ENCODE measurements at regions not wholly inside any gene's neighbourhood (a gene's known extent, or its start where the extent isn't known, plus 50 kb on each side); places are given as distances from the start of the nearest gene placed in this dataset.

DNA sequence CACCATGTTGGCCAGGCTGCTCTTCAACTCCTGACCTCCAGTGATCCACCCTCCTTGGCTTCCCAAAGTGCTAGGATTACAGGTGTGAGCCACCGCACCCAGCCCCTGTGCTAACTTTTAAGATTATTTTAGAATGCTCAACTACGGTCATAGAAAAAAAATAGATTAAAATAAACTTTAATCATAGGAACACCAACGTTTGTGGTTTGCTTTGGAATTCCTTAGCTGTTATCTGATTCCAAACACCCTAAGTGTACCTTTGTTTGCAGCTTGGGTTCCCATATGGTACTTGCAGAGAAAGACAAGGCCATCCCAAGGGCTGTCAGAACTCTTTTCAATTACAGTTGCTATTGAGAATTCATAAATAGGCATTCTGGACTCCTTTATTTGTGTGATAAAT is 90.1 kb upstream of the EFHC2 start:
- Histone ChIP-seq H3K36me3 (ENCODE audit: insufficient read depth, low read length) (no peaks in the 10 kb centered on the region), H3K27me3 (ENCODE audit: insufficient read depth, low read length, poor library complexity, severe bottlenecking) (no peaks in the 10 kb centered on the region), H3K27ac (ENCODE audit: low read depth, low read length) (no peak overlapping the region), H3K9me3 (ENCODE audit: low read length) (no peaks in the 10 kb centered on the region), H3K4me3 (ENCODE audit: low read length) (no peak overlapping the region), H3K4me1 (ENCODE audit: insufficient read depth, low read length) (no peaks in the 10 kb centered on the region)
- Mint-ChIP-seq H3K27ac (no peak overlapping the region), H3K27me3 (peaks cover 0 to 6% of the 10 kb centered on the region in 2 donors), H3K36me3 (peaks cover 0 to 15% (median 0%) of the 10 kb centered on the region in 3 donors), H3K4me1 (no peaks in the 10 kb centered on the region), H3K9me3 (no peaks in the 10 kb centered on the region), H3K4me3 (no peak overlapping the region)
- ChIA-PET POLR2A (no interaction called here), CTCF (no interaction called here)
- no peak for DNase-seq

DNA sequence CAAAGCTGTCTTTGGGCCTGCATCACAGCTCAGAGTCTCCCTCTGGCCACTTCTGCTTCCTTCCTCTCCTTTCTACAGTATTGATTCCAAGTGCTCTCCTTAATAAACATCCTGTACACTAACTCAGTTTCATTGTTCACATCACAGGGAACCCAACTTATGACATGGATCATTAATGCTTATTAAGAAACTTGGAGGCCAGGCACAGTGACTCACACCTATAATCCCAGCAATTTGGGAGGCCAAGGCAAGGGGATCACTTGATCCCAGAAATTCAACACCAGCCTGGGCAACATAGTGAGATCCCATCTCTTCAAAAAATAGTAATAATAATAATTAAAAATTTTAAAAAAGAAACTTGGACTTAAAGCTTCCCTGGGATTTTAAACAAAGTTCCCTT is 89.2 kb upstream of the EFHC2 start:
- Histone ChIP-seq H3K36me3 (ENCODE audit: insufficient read depth, low read length) (no peaks in the 10 kb centered on the region), H3K9me3 (ENCODE audit: low read length) (no peaks in the 10 kb centered on the region), H3K4me1 (ENCODE audit: insufficient read depth, low read length) (no peaks in the 10 kb centered on the region), H3K27me3 (ENCODE audit: insufficient read depth, low read length, poor library complexity, severe bottlenecking) (no peaks in the 10 kb centered on the region), H3K4me3 (ENCODE audit: low read length) (no peak overlapping the region), H3K27ac (ENCODE audit: low read depth, low read length) (no peak overlapping the region)
- Mint-ChIP-seq H3K36me3 (peaks cover 0 to 15% (median 0%) of the 10 kb centered on the region in 3 donors), H3K4me1 (no peaks in the 10 kb centered on the region), H3K27me3 (peaks cover 0 to 6% of the 10 kb centered on the region in 2 donors), H3K9me3 (no peaks in the 10 kb centered on the region), H3K4me3 (no peak overlapping the region), H3K27ac (no peak overlapping the region)
- POLR2A ChIA-PET: no interaction called here
- no peak for DNase-seq
- CTCF ChIA-PET: no interaction called here

DNA sequence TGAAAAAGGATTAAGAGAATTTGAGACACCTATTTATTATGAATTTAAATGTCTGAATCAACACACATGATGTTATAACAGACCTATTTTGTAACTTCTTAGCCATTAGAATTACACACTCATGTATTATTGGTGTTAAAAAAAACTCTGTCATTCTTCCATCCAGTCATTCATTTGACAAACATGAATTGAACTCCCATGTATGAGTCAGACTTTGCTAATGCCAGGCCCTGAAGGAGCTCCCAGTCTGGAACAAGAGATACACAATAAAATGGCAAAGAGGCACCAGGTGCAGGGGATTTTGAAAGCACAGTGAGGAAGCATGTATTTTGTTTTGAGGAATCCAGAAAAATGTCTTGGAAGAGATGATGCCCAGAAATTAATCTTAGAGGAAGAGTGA is 87.7 kb upstream of the EFHC2 start:
- no peak overlapping the region for H3K4me3 Mint-ChIP-seq
- H3K27me3 Mint-ChIP-seq: peaks cover 0 to 6% of the 10 kb centered on the region in 2 donors
- Histone ChIP-seq H3K27ac (ENCODE audit: low read depth, low read length) (no peak overlapping the region), H3K9me3 (ENCODE audit: low read length) (no peaks in the 10 kb centered on the region), H3K4me3 (ENCODE audit: low read length) (no peak overlapping the region), H3K27me3 (ENCODE audit: insufficient read depth, low read length, poor library complexity, severe bottlenecking) (no peaks in the 10 kb centered on the region), H3K4me1 (ENCODE audit: insufficient read depth, low read length) (no peaks in the 10 kb centered on the region), H3K36me3 (ENCODE audit: insufficient read depth, low read length) (no peaks in the 10 kb centered on the region)
- H3K9me3 Mint-ChIP-seq: no peaks in the 10 kb centered on the region
- peaks cover 0 to 9% (median 0%) of the 10 kb centered on the region in 3 donors for H3K36me3 Mint-ChIP-seq
- ChIA-PET CTCF (no interaction called here), POLR2A (no interaction called here)
- no peak for DNase-seq
- H3K27ac Mint-ChIP-seq: peak overlapping the region in 1 of 8 donors; percentile 30
- H3K4me1 Mint-ChIP-seq: no peaks in the 10 kb centered on the region

DNA sequence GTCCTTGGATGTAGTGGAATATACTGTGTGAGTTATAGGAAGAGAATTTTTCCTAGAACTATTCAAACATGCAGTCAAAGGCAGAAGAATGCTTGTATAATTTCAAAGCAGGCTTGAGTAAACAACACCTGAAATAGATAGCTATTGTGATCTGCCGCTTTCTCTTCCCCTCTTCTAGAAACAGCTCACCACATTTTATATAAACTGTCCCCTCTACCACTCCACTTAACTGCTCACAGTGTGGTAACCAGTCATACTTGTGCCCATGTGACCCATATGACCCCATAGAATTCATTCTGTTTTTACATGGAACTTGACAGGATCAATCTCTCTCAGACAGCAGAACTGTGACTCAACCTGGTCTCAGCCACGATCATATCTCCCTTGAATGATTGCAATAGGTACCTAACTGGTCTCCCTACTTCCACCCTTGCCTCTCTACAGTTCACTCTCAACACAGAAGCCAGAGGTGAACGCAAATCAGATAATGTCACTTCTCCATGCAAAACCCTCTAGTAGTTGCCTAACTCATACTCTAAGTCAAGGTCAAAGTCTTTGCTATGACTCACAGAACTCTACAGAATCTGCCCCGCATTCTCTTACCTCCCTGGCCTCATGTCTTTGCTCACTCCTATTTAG is 85.6 kb upstream of the EFHC2 start:
- Mint-ChIP-seq H3K27me3 (peaks cover 5 to 6% of the 10 kb centered on the region in 2 donors), H3K36me3 (peaks cover 0 to 6% (median 0%) of the 10 kb centered on the region in 3 donors), H3K27ac (no peak overlapping the region), H3K9me3 (no peaks in the 10 kb centered on the region), H3K4me3 (no peak overlapping the region), H3K4me1 (no peaks in the 10 kb centered on the region)
- Histone ChIP-seq H3K27ac (ENCODE audit: low read depth, low read length) (no peak overlapping the region), H3K4me3 (ENCODE audit: low read length) (no peak overlapping the region), H3K9me3 (ENCODE audit: low read length) (no peaks in the 10 kb centered on the region), H3K27me3 (ENCODE audit: insufficient read depth, low read length, poor library complexity, severe bottlenecking) (no peaks in the 10 kb centered on the region), H3K4me1 (ENCODE audit: insufficient read depth, low read length) (no peaks in the 10 kb centered on the region), H3K36me3 (ENCODE audit: insufficient read depth, low read length) (no peaks in the 10 kb centered on the region)
- DNase-seq: no peak
- CTCF ChIA-PET: no interaction called here
- POLR2A ChIA-PET: no interaction called here

DNA sequence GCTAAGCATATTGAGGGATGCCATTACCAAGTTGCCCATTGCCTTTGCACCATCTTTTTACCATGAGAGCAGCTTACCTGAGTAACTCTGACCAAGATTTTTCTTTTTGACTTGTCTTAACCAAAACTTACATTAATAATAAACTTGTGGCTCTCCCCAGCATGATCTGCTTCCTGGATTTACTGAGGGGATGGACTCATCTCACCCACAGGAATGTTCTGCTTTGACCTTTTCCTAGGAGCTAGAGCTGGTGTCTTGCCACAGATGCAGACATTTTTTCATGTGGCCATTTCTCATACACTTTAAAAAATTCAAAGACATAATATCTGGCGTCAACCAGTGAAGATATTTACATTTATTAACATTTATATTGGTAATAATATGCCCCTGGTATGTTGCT is 79.2 kb upstream of the EFHC2 start:
- no peaks in the 10 kb centered on the region for H3K9me3 ChIP-seq (ENCODE audit: low read length)
- H3K27me3 Mint-ChIP-seq: peaks cover 12% of the 10 kb centered on the region in 2 donors
- no peak overlapping the region for H3K4me3 ChIP-seq (ENCODE audit: low read length)
- no peaks in the 10 kb centered on the region for H3K4me1 Mint-ChIP-seq
- ChIA-PET CTCF (no interaction called here), POLR2A (no interaction called here)
- no peaks in the 10 kb centered on the region for H3K27me3 ChIP-seq (ENCODE audit: insufficient read depth, low read length, poor library complexity, severe bottlenecking)
- no peak overlapping the region for H3K27ac ChIP-seq (ENCODE audit: low read depth, low read length)
- H3K9me3 Mint-ChIP-seq: peaks cover 0 to 2% (median 0%) of the 10 kb centered on the region in 5 donors
- H3K36me3 Mint-ChIP-seq: no peaks in the 10 kb centered on the region
- H3K27ac Mint-ChIP-seq: no peak overlapping the region
- DNase-seq: no peak
- H3K36me3 ChIP-seq (ENCODE audit: insufficient read depth, low read length): no peaks in the 10 kb centered on the region
- no peak overlapping the region for H3K4me3 Mint-ChIP-seq
- H3K4me1 ChIP-seq (ENCODE audit: insufficient read depth, low read length): no peaks in the 10 kb centered on the region

DNA sequence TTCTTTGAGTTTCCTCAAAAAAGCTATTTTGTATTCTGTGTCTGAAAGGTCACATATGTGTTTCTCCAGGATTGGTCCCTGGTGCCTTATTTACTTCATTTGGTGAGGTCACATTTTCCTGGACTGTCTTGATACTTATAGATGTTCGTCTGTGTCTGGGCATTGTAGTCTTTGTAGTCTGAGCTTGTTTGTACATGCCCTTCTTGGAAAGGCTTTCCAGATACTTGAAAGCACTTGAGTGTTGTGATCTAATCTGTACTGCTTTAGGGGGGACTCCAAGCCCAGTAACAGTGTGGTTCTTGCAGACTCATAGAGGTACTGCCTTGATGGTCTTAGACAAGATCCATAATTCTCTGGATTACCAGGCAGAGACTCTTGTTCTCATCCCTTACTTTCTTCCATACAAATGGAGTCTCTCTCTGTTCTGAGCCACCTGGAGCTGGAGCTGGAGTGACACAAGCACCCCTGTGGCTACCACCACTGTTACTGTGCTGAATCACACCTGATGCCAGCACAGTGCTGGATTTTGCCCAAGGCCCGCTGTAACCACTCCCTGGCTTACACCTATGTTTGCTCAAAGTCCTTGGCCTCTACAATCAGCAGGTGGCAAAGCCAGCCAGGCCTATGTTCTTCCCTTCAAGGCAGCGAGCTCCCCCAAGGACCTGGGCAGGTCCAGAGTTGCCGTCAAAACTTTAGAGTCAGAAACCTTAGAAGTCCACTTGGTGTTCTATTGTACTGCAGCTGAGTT is 72.3 kb upstream of the EFHC2 start:
- CTCF ChIA-PET: no interaction called here
- no peaks in the 10 kb centered on the region for H3K4me1 ChIP-seq (ENCODE audit: insufficient read depth, low read length)
- POLR2A ChIA-PET: no interaction called here
- no peak overlapping the region for H3K27ac ChIP-seq (ENCODE audit: low read depth, low read length)
- H3K27me3 ChIP-seq (ENCODE audit: insufficient read depth, low read length, poor library complexity, severe bottlenecking): no peaks in the 10 kb centered on the region
- no peaks in the 10 kb centered on the region for H3K36me3 ChIP-seq (ENCODE audit: insufficient read depth, low read length)
- no peaks in the 10 kb centered on the region for H3K9me3 ChIP-seq (ENCODE audit: low read length)
- no peaks in the 10 kb centered on the region for H3K4me1 Mint-ChIP-seq
- no peak overlapping the region for H3K27ac Mint-ChIP-seq
- no peak for DNase-seq
- H3K4me3 ChIP-seq (ENCODE audit: low read length): no peak overlapping the region
- peaks cover 0 to 2% (median 0%) of the 10 kb centered on the region in 5 donors for H3K9me3 Mint-ChIP-seq
- H3K27me3 Mint-ChIP-seq: peaks cover 13 to 14% of the 10 kb centered on the region in 2 donors
- H3K36me3 Mint-ChIP-seq: no peaks in the 10 kb centered on the region
- H3K4me3 Mint-ChIP-seq: no peak overlapping the region

DNA sequence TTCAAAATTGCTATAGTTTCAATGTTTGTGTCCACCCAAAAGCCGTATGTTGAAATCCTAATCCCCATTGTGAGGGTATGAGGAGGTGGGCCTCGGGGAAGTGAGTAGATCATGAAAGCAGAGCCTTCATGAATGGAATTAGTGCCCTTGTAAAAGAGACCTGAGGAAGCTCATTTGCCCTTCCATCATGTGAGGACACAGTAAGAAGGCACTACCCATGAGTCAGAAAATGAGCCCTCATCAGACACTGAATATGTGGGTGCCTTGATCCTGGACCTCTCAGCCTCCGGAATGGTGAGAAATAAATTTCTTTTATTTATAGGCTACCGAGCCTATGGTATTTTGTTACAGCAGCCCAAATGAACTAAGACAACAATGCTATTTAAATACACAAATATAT is 57.7 kb upstream of the EFHC2 start:
- H3K9me3 ChIP-seq (ENCODE audit: low read length): no peaks in the 10 kb centered on the region
- H3K4me3 ChIP-seq (ENCODE audit: low read length): no peak overlapping the region
- H3K27ac Mint-ChIP-seq: no peak overlapping the region
- peaks cover 0 to 4% of the 10 kb centered on the region in 2 donors for H3K27me3 Mint-ChIP-seq
- ChIA-PET POLR2A (no interaction called here), CTCF (no interaction called here)
- H3K9me3 Mint-ChIP-seq: peaks cover 0 to 2% (median 0%) of the 10 kb centered on the region in 5 donors
- no peak overlapping the region for H3K4me3 Mint-ChIP-seq
- no peak overlapping the region for H3K27ac ChIP-seq (ENCODE audit: low read depth, low read length)
- H3K36me3 Mint-ChIP-seq: no peaks in the 10 kb centered on the region
- no peaks in the 10 kb centered on the region for H3K4me1 ChIP-seq (ENCODE audit: insufficient read depth, low read length)
- no peaks in the 10 kb centered on the region for H3K27me3 ChIP-seq (ENCODE audit: insufficient read depth, low read length, poor library complexity, severe bottlenecking)
- no peak for DNase-seq
- no peaks in the 10 kb centered on the region for H3K4me1 Mint-ChIP-seq
- H3K36me3 ChIP-seq (ENCODE audit: insufficient read depth, low read length): no peaks in the 10 kb centered on the region

DNA sequence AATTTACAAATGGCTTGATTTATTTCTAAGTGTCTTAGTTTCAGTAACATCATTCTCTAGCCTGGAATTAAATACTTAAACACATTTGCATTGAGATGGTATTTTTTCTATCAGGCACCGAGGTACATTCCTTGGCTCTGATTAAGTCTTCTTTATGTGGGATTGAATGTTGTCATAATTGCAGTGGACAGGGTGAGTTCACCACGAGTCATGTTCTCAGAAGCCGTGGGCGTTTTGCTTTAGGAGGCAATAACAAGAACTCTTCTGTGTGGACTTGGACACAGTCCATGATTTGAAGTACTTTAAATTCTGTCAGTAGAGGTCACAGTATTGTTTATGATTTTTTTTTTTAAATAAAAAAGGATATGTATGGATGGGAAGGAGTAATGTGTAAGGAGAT is 57.1 kb upstream of the EFHC2 start:
- Histone ChIP-seq H3K27ac (ENCODE audit: low read depth, low read length) (no peak overlapping the region), H3K9me3 (ENCODE audit: low read length) (no peaks in the 10 kb centered on the region), H3K27me3 (ENCODE audit: insufficient read depth, low read length, poor library complexity, severe bottlenecking) (no peaks in the 10 kb centered on the region), H3K4me3 (ENCODE audit: low read length) (no peak overlapping the region), H3K36me3 (ENCODE audit: insufficient read depth, low read length) (no peaks in the 10 kb centered on the region), H3K4me1 (ENCODE audit: insufficient read depth, low read length) (no peaks in the 10 kb centered on the region)
- H3K36me3 Mint-ChIP-seq: no peaks in the 10 kb centered on the region
- H3K4me3 Mint-ChIP-seq: no peak overlapping the region
- ChIA-PET POLR2A (no interaction called here), CTCF (no interaction called here)
- H3K9me3 Mint-ChIP-seq: peaks cover 0 to 2% (median 0%) of the 10 kb centered on the region in 5 donors
- peaks cover 0 to 4% of the 10 kb centered on the region in 2 donors for H3K27me3 Mint-ChIP-seq
- H3K27ac Mint-ChIP-seq: no peak overlapping the region
- DNase-seq: no peak
- H3K4me1 Mint-ChIP-seq: no peaks in the 10 kb centered on the region

Data from CD8-positive, alpha-beta memory T cell (primary cell).